Suprapubic skin (tissue), 3 donors: ENCODE measurements at regions not wholly inside any gene's neighbourhood (a gene's known extent, or its start where the extent isn't known, plus 50 kb on each side); places are given as distances from the start of the nearest gene placed in this dataset.

Source experiments
- CTCF ChIP-seq, 2 donors: fragments of 200-600 bp in 1 of 2; fragments of 450-650 bp in 1 of 2; sonication (generic) in 1 of 2; IDR thresholded peaks; one replicate each; pipeline ENCODE4 v1.5.1; 2016 to 2019; ENCODE audit warnings: antibody characterized with exemption in 2 of 2, mild to moderate bottlenecking in 1 of 2, moderate library complexity in 1 of 2
- POLR2A ChIP-seq, 2 donors: fragments of 450-650 bp; IDR thresholded peaks; one replicate each; pipeline ENCODE4 v1.6.1; 2017; ENCODE audit warnings: antibody characterized with exemption in 2 of 2, mild to moderate bottlenecking in 2 of 2, moderate library complexity in 2 of 2

GRCh38 chr16:72380283-72380682 lies 208.3 kb upstream of the PMFBP1 start:
- TF ChIP-seq CTCF (IDR thresholded peaks at IDR 0.05) (no peak), POLR2A (IDR thresholded peaks at IDR 0.05) (no peak)
